ENCODE measurements at regions not wholly inside any gene's neighbourhood (a gene's known extent, or its start where the extent isn't known, plus 50 kb on each side); places are given as distances from the start of the nearest gene placed in this dataset.

- TF ChIP-seq CTCF (IDR thresholded peaks at IDR 0.05) (no peak), POLR2A (IDR thresholded peaks at IDR 0.05) (no peak)
These were observed 1409.9 kb upstream of the PCDH7 start for GRCh38 chr4:29310252-29310651.
